ENCODE measurements at regions not wholly inside any gene's neighbourhood (a gene's known extent, or its start where the extent isn't known, plus 50 kb on each side); places are given as distances from the start of the nearest gene placed in this dataset.

- Mint-ChIP-seq H3K4me3 (no peak overlapping the region), H3K36me3 (ENCODE audit: low read depth) (no peaks in the 10 kb centered on the region), H3K27me3 (ENCODE audit: insufficient read depth) (peaks cover 15% of the 10 kb centered on the region), H3K9me3 (no peaks in the 10 kb centered on the region), H3K4me1 (peaks cover 22% of the 10 kb centered on the region), H3K27ac (peak overlapping the region; percentile 76)
- WGBS, 2 experiments (ENCODE audit: insufficient coverage in 1 of 2, insufficient read length in 1 of 2): 39 to 65% methylated on average over 2 to 5 of the region's 5 CpGs
- Histone ChIP-seq H3K36me3 (ENCODE audit: control insufficient read depth, insufficient read depth, low read length) (no peaks in the 10 kb centered on the region), H3K27me3 (ENCODE audit: control insufficient read depth, insufficient read depth, low read length, poor library complexity, severe bottlenecking) (no peaks in the 10 kb centered on the region), H3K9ac (ENCODE audit: extremely low read depth, low read length, poor library complexity, severe bottlenecking) (no peak overlapping the region), H3K9me3 (ENCODE audit: control insufficient read depth, low read length) (no peaks in the 10 kb centered on the region), H3K27ac (ENCODE audit: low read depth, low read length) (no peak overlapping the region), H3K4me1 (ENCODE audit: control insufficient read depth, insufficient read depth, low read length) (no peaks in the 10 kb centered on the region), H3K4me3 (ENCODE audit: low read length) (no peak overlapping the region)
- DNase-seq: peak; percentile 74
- no peak for TF ChIP-seq CTCF (conservative IDR thresholded peaks at IDR 0.05)
Measured at GRCh38 chr2:7703543-7704144, 786.4 kb downstream of the RNF144A start.

- WGBS, 2 experiments (ENCODE audit: insufficient coverage in 1 of 2, insufficient read length in 1 of 2): 79 to 83% methylated on average over 5 to 6 of the region's 6 CpGs
- Histone ChIP-seq H3K27me3 (ENCODE audit: control insufficient read depth, insufficient read depth, low read length, poor library complexity, severe bottlenecking) (no peaks in the 10 kb centered on the region), H3K4me1 (ENCODE audit: control insufficient read depth, insufficient read depth, low read length) (no peaks in the 10 kb centered on the region), H3K36me3 (ENCODE audit: control insufficient read depth, insufficient read depth, low read length) (no peaks in the 10 kb centered on the region), H3K9me3 (ENCODE audit: control insufficient read depth, low read length) (no peaks in the 10 kb centered on the region), H3K27ac (ENCODE audit: low read depth, low read length) (no peak overlapping the region), H3K4me3 (ENCODE audit: low read length) (no peak overlapping the region), H3K9ac (ENCODE audit: extremely low read depth, low read length, poor library complexity, severe bottlenecking) (no peak overlapping the region)
- Mint-ChIP-seq H3K4me1 (peaks cover 22% of the 10 kb centered on the region), H3K9me3 (no peaks in the 10 kb centered on the region), H3K4me3 (no peak overlapping the region), H3K36me3 (ENCODE audit: low read depth) (no peaks in the 10 kb centered on the region), H3K27me3 (ENCODE audit: insufficient read depth) (peaks cover 15% of the 10 kb centered on the region), H3K27ac (no peak overlapping the region)
- TF ChIP-seq CTCF (conservative IDR thresholded peaks at IDR 0.05): no peak
- no peak for DNase-seq
Measured at GRCh38 chr2:7704296-7704865, 787.2 kb downstream of the RNF144A start.

- Histone ChIP-seq H3K27me3 (ENCODE audit: control insufficient read depth, insufficient read depth, low read length, poor library complexity, severe bottlenecking) (no peaks in the 10 kb centered on the region), H3K9ac (ENCODE audit: extremely low read depth, low read length, poor library complexity, severe bottlenecking) (no peak overlapping the region), H3K36me3 (ENCODE audit: control insufficient read depth, insufficient read depth, low read length) (no peaks in the 10 kb centered on the region), H3K4me3 (ENCODE audit: low read length) (no peak overlapping the region), H3K4me1 (ENCODE audit: control insufficient read depth, insufficient read depth, low read length) (no peaks in the 10 kb centered on the region), H3K27ac (ENCODE audit: low read depth, low read length) (no peak overlapping the region), H3K9me3 (ENCODE audit: control insufficient read depth, low read length) (peaks cover 9% of the 10 kb centered on the region)
- Mint-ChIP-seq H3K27ac (no peak overlapping the region), H3K36me3 (ENCODE audit: low read depth) (no peaks in the 10 kb centered on the region), H3K4me3 (no peak overlapping the region), H3K9me3 (peaks cover 2% of the 10 kb centered on the region), H3K4me1 (peaks cover 23% of the 10 kb centered on the region), H3K27me3 (ENCODE audit: insufficient read depth) (peaks cover 21% of the 10 kb centered on the region)
- no peak for DNase-seq
- no peak for TF ChIP-seq CTCF (conservative IDR thresholded peaks at IDR 0.05)
- WGBS, 2 experiments (ENCODE audit: insufficient coverage in 1 of 2, insufficient read length in 1 of 2): 94 to 96% methylated on average over 2 of the region's 2 CpGs
Measured at GRCh38 chr2:7706791-7707190, 789.6 kb downstream of the RNF144A start.

Data from endodermal cell (in vitro differentiated cells).